ENCODE measurements at regions not wholly inside any gene's neighbourhood (a gene's known extent, or its start where the extent isn't known, plus 50 kb on each side); places are given as distances from the start of the nearest gene placed in this dataset.

GRCh38 chr5:87944553-87945285, 323.9 kb downstream of the TMEM161B start:
- TF ChIP-seq CTCF (IDR thresholded peaks at IDR 0.05; ENCODE audit: low read length, missing control alignments): no peak
- no peak for DNase-seq (ENCODE audit: low read depth)
- no peak overlapping the region for H3K4me3 ChIP-seq (replicated peaks; ENCODE audit: low read depth, low read length)

GRCh38 chr5:87940775-87941174, 327.9 kb downstream of the TMEM161B start:
- no peak for TF ChIP-seq CTCF (IDR thresholded peaks at IDR 0.05; ENCODE audit: low read length, missing control alignments)

GRCh38 chr5:87936667-87937066, 332.0 kb downstream of the TMEM161B start:
- TF ChIP-seq CTCF (IDR thresholded peaks at IDR 0.05; ENCODE audit: low read length, missing control alignments): no peak
- H3K4me3 ChIP-seq (replicated peaks; ENCODE audit: low read depth, low read length): no peak overlapping the region
- DNase-seq (ENCODE audit: low read depth): no peak

More at GRCh38 chr5:87940775-87941174, 327.9 kb downstream of the TMEM161B start:
- DNase-seq (ENCODE audit: low read depth): no peak
- H3K4me3 ChIP-seq (replicated peaks; ENCODE audit: low read depth, low read length): no peak overlapping the region

GRCh38 chr5:87924436-87924835, 344.2 kb downstream of the TMEM161B start:
- TF ChIP-seq CTCF (IDR thresholded peaks at IDR 0.05; ENCODE audit: low read length, missing control alignments): no peak
- no peak overlapping the region for H3K4me3 ChIP-seq (replicated peaks; ENCODE audit: low read depth, low read length)
- DNase-seq (ENCODE audit: low read depth): no peak

- H3K4me3 ChIP-seq (replicated peaks; ENCODE audit: low read depth, low read length): no peak overlapping the region
- no peak for DNase-seq (ENCODE audit: low read depth)
- no peak for TF ChIP-seq CTCF (IDR thresholded peaks at IDR 0.05; ENCODE audit: low read length, missing control alignments)
These were observed 352.3 kb downstream of the TMEM161B start for GRCh38 chr5:87916320-87916719.

- no peak for DNase-seq (ENCODE audit: low read depth)
- no peak overlapping the region for H3K4me3 ChIP-seq (replicated peaks; ENCODE audit: low read depth, low read length)
- no peak for TF ChIP-seq CTCF (IDR thresholded peaks at IDR 0.05; ENCODE audit: low read length, missing control alignments)
These were observed 356.2 kb downstream of the TMEM161B start for GRCh38 chr5:87912419-87912818.

GRCh38 chr5:87909382-87909781, 359.3 kb downstream of the TMEM161B start:
- TF ChIP-seq CTCF (IDR thresholded peaks at IDR 0.05; ENCODE audit: low read length, missing control alignments): no peak
- no peak overlapping the region for H3K4me3 ChIP-seq (replicated peaks; ENCODE audit: low read depth, low read length)
- DNase-seq (ENCODE audit: low read depth): no peak

All from fibroblast of pulmonary artery (primary cell).